ENCODE measurements at regions not wholly inside any gene's neighbourhood (a gene's known extent, or its start where the extent isn't known, plus 50 kb on each side); places are given as distances from the start of the nearest gene placed in this dataset.
"Not testable (repeated sequence)": the region's sequence is repeated elsewhere in the genome, so short reads cannot be mapped to it uniquely, and the experiment has no call there.

GRCh38 chr9:110088099-110088498 is 119.9 kb downstream of the C9orf152 start:
- no peak overlapping the region for H3K27ac ChIP-seq
- no peak for TF ChIP-seq ZFX (IDR thresholded peaks at IDR 0.05)
- no peak for TF ChIP-seq CTCF (conservative IDR thresholded peaks at IDR 0.05)

- peak overlapping the region; percentile 70 for H3K27ac ChIP-seq
- TF ChIP-seq CTCF (conservative IDR thresholded peaks at IDR 0.05): peak; percentile 5; the same call in 1 of the 2 replicates
- TF ChIP-seq ZFX (IDR thresholded peaks at IDR 0.05): no peak
Measured at GRCh38 chr9:110089681-110090370, 118.1 kb downstream of the C9orf152 start.

- H3K27ac ChIP-seq: no peak overlapping the region
- TF ChIP-seq CTCF (conservative IDR thresholded peaks at IDR 0.05) (no peak), ZFX (IDR thresholded peaks at IDR 0.05) (no peak)
Measured at GRCh38 chr9:110092792-110093191, 115.2 kb downstream of the C9orf152 start.

- no peak overlapping the region for H3K27ac ChIP-seq
- TF ChIP-seq ZFX (IDR thresholded peaks at IDR 0.05): no peak
Measured at GRCh38 chr9:110093417-110093816, 114.5 kb downstream of the C9orf152 start.

GRCh38 chr9:110093871-110094270 is 114.1 kb downstream of the C9orf152 start:
- TF ChIP-seq ZFX (IDR thresholded peaks at IDR 0.05) (no peak), CTCF (conservative IDR thresholded peaks at IDR 0.05) (no peak)
- no peak overlapping the region for H3K27ac ChIP-seq

GRCh38 chr9:110095161-110095595 is 112.8 kb downstream of the C9orf152 start:
- H3K27ac ChIP-seq: no peak overlapping the region
- TF ChIP-seq CTCF (conservative IDR thresholded peaks at IDR 0.05) (no peak), ZFX (IDR thresholded peaks at IDR 0.05) (no peak)

GRCh38 chr9:110095776-110096175 is 112.2 kb downstream of the C9orf152 start:
- TF ChIP-seq ZFX (IDR thresholded peaks at IDR 0.05) (no peak), CTCF (conservative IDR thresholded peaks at IDR 0.05) (no peak)
- no peak overlapping the region for H3K27ac ChIP-seq

GRCh38 chr9:110096674-110097073 is 111.3 kb downstream of the C9orf152 start:
- H3K27ac ChIP-seq: not testable (repeated sequence)
